ENCODE measurements at regions not wholly inside any gene's neighbourhood (a gene's known extent, or its start where the extent isn't known, plus 50 kb on each side); places are given as distances from the start of the nearest gene placed in this dataset.

DNA sequence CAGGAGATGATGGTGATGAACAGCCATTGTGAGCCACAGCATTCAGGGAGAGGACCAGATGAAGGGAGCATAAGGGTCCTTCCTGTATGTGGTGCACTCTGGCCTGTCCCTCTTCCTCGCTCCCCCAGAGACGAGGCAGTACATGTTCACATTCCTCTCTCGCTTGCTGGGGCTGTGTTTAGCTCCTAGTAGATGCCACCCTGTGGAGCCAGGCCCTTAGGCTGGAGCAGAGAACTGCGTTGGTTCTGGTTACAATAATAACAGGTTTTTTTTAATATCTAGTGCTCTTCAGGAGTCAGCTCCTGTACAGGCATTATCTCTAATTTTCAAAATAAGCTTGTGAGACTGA, 171.1 kb upstream of the MYT1L start:
- Histone ChIP-seq H2BK120ac (replicated peaks; ENCODE audit: low read depth, low read length) (no peak overlapping the region), H4K5ac (ENCODE audit: insufficient read length, low read depth, low read length) (no peak overlapping the region), H2BK15ac (ENCODE audit: low read length) (no peak overlapping the region), H3K4me3 (ENCODE audit: extremely low read depth in 1 of 4, insufficient read depth in 2 of 4, low read depth in 3 of 4, low read length in 4 of 4) (no peak overlapping the region), H2BK12ac (ENCODE audit: low read depth, low read length) (no peak overlapping the region), H4K91ac (replicated peaks; ENCODE audit: insufficient read length, low read length) (no peak overlapping the region), H3K9ac (replicated peaks in 1 of 4; ENCODE audit: extremely low read depth in 1 of 4, low read depth in 3 of 4, low read length in 3 of 4) (no peak overlapping the region), H3K23me2 (ENCODE audit: low read depth, low read length) (no peaks in the 10 kb centered on the region), H3K14ac (ENCODE audit: insufficient read length) (no peak overlapping the region), H3K18ac (ENCODE audit: extremely low read depth, low read length) (no peak overlapping the region), H4K8ac (ENCODE audit: extremely low read depth, insufficient read depth, low read length) (no peak overlapping the region), H3K9me3 (ENCODE audit: insufficient read depth in 2 of 2, low read depth in 1 of 2, low read length in 1 of 2) (peaks cover 11 to 19% of the 10 kb centered on the region in 2 experiments), H3K27ac (ENCODE audit: low read depth, low read length) (no peak overlapping the region), H3K79me1 (ENCODE audit: low read depth, low read length) (no peaks in the 10 kb centered on the region), H3K4me1 (replicated peaks in 1 of 4; ENCODE audit: control insufficient read depth in 3 of 4, insufficient read depth in 4 of 4, low read length in 3 of 4) (no peaks in the 10 kb centered on the region), H2AFZ (ENCODE audit: low read length) (no peak overlapping the region), H2BK5ac (ENCODE audit: low read depth, low read length) (no peak overlapping the region), H3K27me3 (replicated peaks in 1 of 4; ENCODE audit: control insufficient read depth in 3 of 4, extremely low read depth in 1 of 4, insufficient read depth in 3 of 4, low read length in 3 of 4) (no peaks in the 10 kb centered on the region), H3K4ac (replicated peaks; ENCODE audit: insufficient read length, low read depth, low read length) (no peak overlapping the region), H4K20me1 (replicated peaks in 1 of 2; ENCODE audit: control insufficient read depth in 1 of 2, insufficient read depth in 2 of 2, low read length in 2 of 2) (peaks cover 0 to 1% of the 10 kb centered on the region in 2 experiments), H3K36me3 (ENCODE audit: control insufficient read depth in 2 of 4, insufficient read depth in 4 of 4, low read length in 3 of 4) (no peaks in the 10 kb centered on the region), H2AK5ac (ENCODE audit: low read depth, low read length) (no peak overlapping the region), H3K56ac (replicated peaks; ENCODE audit: insufficient read length, low read depth, low read length) (no peak overlapping the region), H3K4me2 (ENCODE audit: insufficient read depth in 1 of 2, low read depth in 2 of 2, low read length in 2 of 2) (no peak overlapping the region), H3K79me2 (ENCODE audit: control insufficient read depth in 1 of 2, insufficient read depth in 2 of 2, low read length in 2 of 2) (no peaks in the 10 kb centered on the region), H2BK20ac (ENCODE audit: low read length) (no peak overlapping the region), H3K23ac (ENCODE audit: insufficient read length) (no peak overlapping the region)
- ChIA-PET POLR2A (ENCODE audit: partially characterized antibody) (no interaction called here), CTCF (ENCODE audit: partially characterized antibody) (no interaction called here)
- WGBS, 2 experiments (ENCODE audit: extremely low coverage in 1 of 2, insufficient coverage in 1 of 2, insufficient read length in 1 of 2, insufficient replicate concordance in 2 of 2, low coverage in 1 of 2, low lambda C conversion rate in 2 of 2, missing lambda C conversion rate in 1 of 2), result 95% methylated on average over 4 of the region's 4 CpGs; no CpG with 5 or more reads in 1 of the 2 experiments
- TF ChIP-seq SAP30 (IDR thresholded peaks at IDR 0.05; ENCODE audit: insufficient read depth, insufficient replicate concordance, low read length), result no peak
- no peak for TF ChIP-seq E2F6 (IDR thresholded peaks at IDR 0.05)
- no peak for TF ChIP-seq GABPA (IDR thresholded peaks at IDR 0.05; ENCODE audit: borderline replicate concordance, insufficient read depth, low read length)
- no peak for TF ChIP-seq KDM4A (IDR thresholded peaks at IDR 0.05; ENCODE audit: low read depth, low read length, severe bottlenecking)
- TF ChIP-seq TCF12 (IDR thresholded peaks at IDR 0.05; ENCODE audit: low read depth, low read length), result no peak
- no peak for TF ChIP-seq JUND (IDR thresholded peaks at IDR 0.05; ENCODE audit: low read length)
- TF ChIP-seq EGR1 (IDR thresholded peaks at IDR 0.05; ENCODE audit: borderline replicate concordance, low read depth, low read length), result no peak
- no peak for TF ChIP-seq NANOG (IDR thresholded peaks at IDR 0.05; ENCODE audit: insufficient read depth, low read depth, low read length, poor library complexity, severe bottlenecking)
- TF ChIP-seq RNF2 (IDR thresholded peaks at IDR 0.05; ENCODE audit: borderline replicate concordance, low read depth, low read length, missing control alignments, poor library complexity, severe bottlenecking), result no peak
- TF ChIP-seq HDAC2 (IDR thresholded peaks at IDR 0.05; ENCODE audit: borderline replicate concordance in 1 of 2, low read depth in 2 of 2, low read length in 2 of 2), result no peak
- DNase-seq (ENCODE audit: low read depth in 1 of 2, low spot score in 2 of 2) (no peak), FAIRE-seq (no peak)

Measured in H1 (cell line).